ENCODE measurements at regions not wholly inside any gene's neighbourhood (a gene's known extent, or its start where the extent isn't known, plus 50 kb on each side); places are given as distances from the start of the nearest gene placed in this dataset.

- Histone ChIP-seq H3K27me3 (ENCODE audit: insufficient read depth, low read length) (no peaks in the 10 kb centered on the region), H3K4me3 (ENCODE audit: low read length) (no peak overlapping the region), H3K9me3 (ENCODE audit: insufficient read depth, low read depth, low read length) (no peaks in the 10 kb centered on the region), H3K9ac (ENCODE audit: low read depth, low read length) (no peak overlapping the region), H3K36me3 (ENCODE audit: insufficient read depth, low read depth, low read length) (no peaks in the 10 kb centered on the region), H3K4me1 (ENCODE audit: insufficient read depth, low read length) (peaks cover 9% of the 10 kb centered on the region), H3K27ac (ENCODE audit: low read length) (no peak overlapping the region)
Observed at GRCh38 chr6:54698974-54699373, 147.6 kb upstream of the FAM83B start.

GRCh38 chr6:54700158-54700557, 146.4 kb upstream of the FAM83B start:
- H3K36me3 ChIP-seq (ENCODE audit: insufficient read depth, low read depth, low read length): no peaks in the 10 kb centered on the region
- H3K9me3 ChIP-seq (ENCODE audit: insufficient read depth, low read depth, low read length): no peaks in the 10 kb centered on the region
- no peak overlapping the region for H3K4me3 ChIP-seq (ENCODE audit: low read length)
- H3K9ac ChIP-seq (ENCODE audit: low read depth, low read length): no peak overlapping the region
- no peaks in the 10 kb centered on the region for H3K27me3 ChIP-seq (ENCODE audit: insufficient read depth, low read length)
- H3K27ac ChIP-seq (ENCODE audit: low read length): no peak overlapping the region
- peaks cover 9% of the 10 kb centered on the region for H3K4me1 ChIP-seq (ENCODE audit: insufficient read depth, low read length)

GRCh38 chr6:54702772-54703171, 143.8 kb upstream of the FAM83B start:
- no peak overlapping the region for H3K27ac ChIP-seq (ENCODE audit: low read length)
- no peak overlapping the region for H3K4me3 ChIP-seq (ENCODE audit: low read length)
- H3K9me3 ChIP-seq (ENCODE audit: insufficient read depth, low read depth, low read length): no peaks in the 10 kb centered on the region
- no peaks in the 10 kb centered on the region for H3K36me3 ChIP-seq (ENCODE audit: insufficient read depth, low read depth, low read length)
- no peak overlapping the region for H3K9ac ChIP-seq (ENCODE audit: low read depth, low read length)
- peaks cover 28% of the 10 kb centered on the region for H3K4me1 ChIP-seq (ENCODE audit: insufficient read depth, low read length)
- no peaks in the 10 kb centered on the region for H3K27me3 ChIP-seq (ENCODE audit: insufficient read depth, low read length)

- no peaks in the 10 kb centered on the region for H3K36me3 ChIP-seq (ENCODE audit: insufficient read depth, low read depth, low read length)
- no peaks in the 10 kb centered on the region for H3K9me3 ChIP-seq (ENCODE audit: insufficient read depth, low read depth, low read length)
- H3K4me3 ChIP-seq (ENCODE audit: low read length): no peak overlapping the region
- H3K27me3 ChIP-seq (ENCODE audit: insufficient read depth, low read length): no peaks in the 10 kb centered on the region
- H3K9ac ChIP-seq (ENCODE audit: low read depth, low read length): no peak overlapping the region
- H3K4me1 ChIP-seq (ENCODE audit: insufficient read depth, low read length): peaks cover 28% of the 10 kb centered on the region
- H3K27ac ChIP-seq (ENCODE audit: low read length): no peak overlapping the region
Observed at GRCh38 chr6:54706391-54706790, 140.2 kb upstream of the FAM83B start.

- H3K9ac ChIP-seq (ENCODE audit: low read depth, low read length): no peak overlapping the region
- H3K36me3 ChIP-seq (ENCODE audit: insufficient read depth, low read depth, low read length): no peaks in the 10 kb centered on the region
- no peaks in the 10 kb centered on the region for H3K27me3 ChIP-seq (ENCODE audit: insufficient read depth, low read length)
- no peaks in the 10 kb centered on the region for H3K9me3 ChIP-seq (ENCODE audit: insufficient read depth, low read depth, low read length)
- peaks cover 28% of the 10 kb centered on the region for H3K4me1 ChIP-seq (ENCODE audit: insufficient read depth, low read length)
- no peak overlapping the region for H3K27ac ChIP-seq (ENCODE audit: low read length)
- no peak overlapping the region for H3K4me3 ChIP-seq (ENCODE audit: low read length)
Observed at GRCh38 chr6:54706844-54707605, 139.5 kb upstream of the FAM83B start.

- Histone ChIP-seq H3K4me1 (ENCODE audit: insufficient read depth, low read length) (peaks cover 28% of the 10 kb centered on the region), H3K27me3 (ENCODE audit: insufficient read depth, low read length) (no peaks in the 10 kb centered on the region), H3K36me3 (ENCODE audit: insufficient read depth, low read depth, low read length) (no peaks in the 10 kb centered on the region), H3K27ac (ENCODE audit: low read length) (no peak overlapping the region), H3K9ac (ENCODE audit: low read depth, low read length) (no peak overlapping the region), H3K9me3 (ENCODE audit: insufficient read depth, low read depth, low read length) (no peaks in the 10 kb centered on the region), H3K4me3 (ENCODE audit: low read length) (no peak overlapping the region)
Observed at GRCh38 chr6:54710456-54710855, 136.1 kb upstream of the FAM83B start.

GRCh38 chr6:54716010-54716409, 130.6 kb upstream of the FAM83B start:
- no peak overlapping the region for H3K9ac ChIP-seq (ENCODE audit: low read depth, low read length)
- no peak overlapping the region for H3K4me3 ChIP-seq (ENCODE audit: low read length)
- no peaks in the 10 kb centered on the region for H3K9me3 ChIP-seq (ENCODE audit: insufficient read depth, low read depth, low read length)
- no peak overlapping the region for H3K27ac ChIP-seq (ENCODE audit: low read length)
- H3K4me1 ChIP-seq (ENCODE audit: insufficient read depth, low read length): peaks cover 9% of the 10 kb centered on the region; the same call in 1 of the 2 replicates
- H3K36me3 ChIP-seq (ENCODE audit: insufficient read depth, low read depth, low read length): no peaks in the 10 kb centered on the region
- no peaks in the 10 kb centered on the region for H3K27me3 ChIP-seq (ENCODE audit: insufficient read depth, low read length)

- H3K36me3 ChIP-seq (ENCODE audit: insufficient read depth, low read depth, low read length): no peaks in the 10 kb centered on the region
- H3K9me3 ChIP-seq (ENCODE audit: insufficient read depth, low read depth, low read length): no peaks in the 10 kb centered on the region
- H3K4me3 ChIP-seq (ENCODE audit: low read length): no peak overlapping the region
- no peak overlapping the region for H3K27ac ChIP-seq (ENCODE audit: low read length)
- H3K27me3 ChIP-seq (ENCODE audit: insufficient read depth, low read length): no peaks in the 10 kb centered on the region
- peaks cover 9% of the 10 kb centered on the region; the same call in 1 of the 2 replicates for H3K4me1 ChIP-seq (ENCODE audit: insufficient read depth, low read length)
- H3K9ac ChIP-seq (ENCODE audit: low read depth, low read length): no peak overlapping the region
Observed at GRCh38 chr6:54716877-54717276, 129.7 kb upstream of the FAM83B start.

- Histone ChIP-seq H3K4me3 (ENCODE audit: low read length) (no peak overlapping the region), H3K4me1 (ENCODE audit: insufficient read depth, low read length) (peaks cover 9% of the 10 kb centered on the region; the same call in 1 of the 2 replicates), H3K27ac (ENCODE audit: low read length) (no peak overlapping the region), H3K9ac (ENCODE audit: low read depth, low read length) (no peak overlapping the region), H3K36me3 (ENCODE audit: insufficient read depth, low read depth, low read length) (no peaks in the 10 kb centered on the region), H3K27me3 (ENCODE audit: insufficient read depth, low read length) (no peaks in the 10 kb centered on the region), H3K9me3 (ENCODE audit: insufficient read depth, low read depth, low read length) (no peaks in the 10 kb centered on the region)
Observed at GRCh38 chr6:54717849-54718455, 128.6 kb upstream of the FAM83B start.

GRCh38 chr6:54718541-54719023, 128.0 kb upstream of the FAM83B start:
- Histone ChIP-seq H3K4me3 (ENCODE audit: low read length) (no peak overlapping the region), H3K4me1 (ENCODE audit: insufficient read depth, low read length) (peaks cover 9% of the 10 kb centered on the region; the same call in 1 of the 2 replicates), H3K27ac (ENCODE audit: low read length) (no peak overlapping the region), H3K9ac (ENCODE audit: low read depth, low read length) (no peak overlapping the region), H3K27me3 (ENCODE audit: insufficient read depth, low read length) (no peaks in the 10 kb centered on the region), H3K36me3 (ENCODE audit: insufficient read depth, low read depth, low read length) (no peaks in the 10 kb centered on the region), H3K9me3 (ENCODE audit: insufficient read depth, low read depth, low read length) (no peaks in the 10 kb centered on the region)

GRCh38 chr6:54719131-54719530, 127.4 kb upstream of the FAM83B start:
- Histone ChIP-seq H3K27ac (ENCODE audit: low read length) (no peak overlapping the region), H3K9ac (ENCODE audit: low read depth, low read length) (no peak overlapping the region), H3K4me3 (ENCODE audit: low read length) (no peak overlapping the region), H3K9me3 (ENCODE audit: insufficient read depth, low read depth, low read length) (no peaks in the 10 kb centered on the region), H3K27me3 (ENCODE audit: insufficient read depth, low read length) (no peaks in the 10 kb centered on the region), H3K36me3 (ENCODE audit: insufficient read depth, low read depth, low read length) (no peaks in the 10 kb centered on the region), H3K4me1 (ENCODE audit: insufficient read depth, low read length) (peaks cover 9% of the 10 kb centered on the region; the same call in 1 of the 2 replicates)

GRCh38 chr6:54719633-54720032, 126.9 kb upstream of the FAM83B start:
- Histone ChIP-seq H3K4me3 (ENCODE audit: low read length) (no peak overlapping the region), H3K27ac (ENCODE audit: low read length) (no peak overlapping the region), H3K9ac (ENCODE audit: low read depth, low read length) (no peak overlapping the region), H3K27me3 (ENCODE audit: insufficient read depth, low read length) (no peaks in the 10 kb centered on the region), H3K4me1 (ENCODE audit: insufficient read depth, low read length) (peaks cover 9% of the 10 kb centered on the region; the same call in 1 of the 2 replicates), H3K36me3 (ENCODE audit: insufficient read depth, low read depth, low read length) (no peaks in the 10 kb centered on the region), H3K9me3 (ENCODE audit: insufficient read depth, low read depth, low read length) (no peaks in the 10 kb centered on the region)
